Pancreas (tissue), 10 donors: ENCODE measurements at regions not wholly inside any gene's neighbourhood (a gene's known extent, or its start where the extent isn't known, plus 50 kb on each side); places are given as distances from the start of the nearest gene placed in this dataset.
"Not testable (repeated sequence)": the region's sequence is repeated elsewhere in the genome, so short reads cannot be mapped to it uniquely, and the experiment has no call there.

Experiments
- ATAC-seq, 4 donors: fragments of 200-7000 bp; cut with Tn5 transposase; one replicate each; pipeline versions ENCODE4 v1.8.0 to v1.9.1; 2020; ENCODE audit warnings: mild to moderate bottlenecking in 4 of 4, moderate library complexity in 4 of 4
- DNase-seq, 6 donors: peaks; one replicate each; pipeline ENCODE4 v3.0.0-alpha.2; 2020
- FAIRE-seq: peaks from 2 replicates; lab custom pipeline; 2012; peaks lifted over from hg19 to GRCh38; lab: Jason Lieb, UNC
- H3K27ac ChIP-seq, 4 donors: fragments of 200-600 bp; sonication (generic); 1 replicate in 3 of 4; 2 replicates in 1 of 4; pipeline versions ENCODE4 v1.5.0 to v1.8.0; 2020
- H3K27me3 ChIP-seq, 4 donors: fragments of 200-600 bp; one replicate each; pipeline ENCODE4 v1.8.0; 2021
- H3K36me3 ChIP-seq, 3 donors: fragments of 200-600 bp; sonication (generic) in 1 of 3; one replicate each; pipeline versions ENCODE4 v1.5.0 to v1.8.0; 2020 to 2021
- H3K4me1 ChIP-seq, 3 donors: fragments of 200-600 bp; one replicate each; pipeline ENCODE4 v1.8.0; 2021
- H3K4me3 ChIP-seq, 4 donors: fragments of 200-600 bp; sonication (generic) in 2 of 4; one replicate each; pipeline versions ENCODE4 v1.5.0 to v1.8.0; 2020 to 2021
- H3K9me3 ChIP-seq, 4 donors: fragments of 200-600 bp; one replicate each; pipeline ENCODE4 v1.8.0; 2021
- CTCF ChIP-seq, 4 donors: fragments of 200-600 bp; sonication (generic) in 3 of 4; IDR thresholded peaks; one replicate each; pipeline versions ENCODE4 v1.5.0 to v1.8.0; 2021; ENCODE audit warnings: antibody characterized with exemption in 4 of 4
- WGBS, 2 donors: extraction: QIAGEN DNeasy Blood & Tissue Kit; methylation state at CpG; one replicate each; pipeline ENCODE4 v1.1.7; 2013; 5-methylcytosine and 5-hydroxymethylcytosine counted together
- intact Hi-C, 3 donors: fragments of 100-400 bp; cut with DNase I; formaldehyde crosslinking; loops; one replicate each; pipeline versions ENCODE4 v1.11.1 to v1.14.2; 2022
- donor health status: healthy with polysubstance abuse.
- donor health status: DM: no; HTN: no; CAD: no; lungs with moderate emphysema.
- donor health status: DM: no; HTN: no; CAD: no.
- donor health status: control.
- donor health status: control.
- donor health status: Bipolar disorder and iron deficiency.
- donor health status: DM: yes; HTN: yes; CAD: no.
- donor health status: DM: no; HTN: no; CAD: no.
- donor health status: DM: no; HTN: no; CAD: no.
- donor health status: DM: yes; HTN: yes; CAD: no.

- Histone ChIP-seq H3K27ac (no peak overlapping the region), H3K9me3 (no peaks in the 10 kb centered on the region), H3K36me3 (no peaks in the 10 kb centered on the region), H3K4me3 (no peak overlapping the region), H3K27me3 (no peaks in the 10 kb centered on the region), H3K4me1 (no peaks in the 10 kb centered on the region)
- FAIRE-seq (no peak), DNase-seq (no peak), ATAC-seq (no peak)
- intact Hi-C loops = no loop called here
- TF ChIP-seq CTCF (IDR thresholded peaks at IDR 0.05) = no peak
Observed at GRCh38 chr5:118336468-118336867, 651.9 kb downstream of the DTWD2 start.

GRCh38 chr5:118327389-118327788, 661.0 kb downstream of the DTWD2 start:
- no peaks in the 10 kb centered on the region for H3K36me3 ChIP-seq
- no peaks in the 10 kb centered on the region for H3K27me3 ChIP-seq
- no peaks in the 10 kb centered on the region for H3K9me3 ChIP-seq
- intact Hi-C loops = no loop called here
- no peak overlapping the region for H3K27ac ChIP-seq
- no peak for DNase-seq
- H3K4me3 ChIP-seq = no peak overlapping the region
- no peak for TF ChIP-seq CTCF (IDR thresholded peaks at IDR 0.05)
- WGBS, 2 donors = 77 to 80% methylated on average over 3 of the region's 3 CpGs
- no peaks in the 10 kb centered on the region for H3K4me1 ChIP-seq
- ATAC-seq = peak in 1 of 4 donors; percentile 42
- FAIRE-seq = no peak

GRCh38 chr5:118326481-118327045, 661.8 kb downstream of the DTWD2 start:
- TF ChIP-seq CTCF (IDR thresholded peaks at IDR 0.05) = no peak
- H3K36me3 ChIP-seq = no peaks in the 10 kb centered on the region
- DNase-seq (no peak), FAIRE-seq (no peak), ATAC-seq (peak in 3 of 4 donors; percentile 11 to 42 (median 12))
- no peak overlapping the region for H3K27ac ChIP-seq
- H3K27me3 ChIP-seq = no peaks in the 10 kb centered on the region
- whole genome bisulfite sequencing, 2 donors = 49 to 54% methylated on average over 5 of the region's 5 CpGs
- intact Hi-C loops = no loop called here
- no peaks in the 10 kb centered on the region for H3K9me3 ChIP-seq
- H3K4me1 ChIP-seq = no peaks in the 10 kb centered on the region
- no peak overlapping the region for H3K4me3 ChIP-seq

DNA sequence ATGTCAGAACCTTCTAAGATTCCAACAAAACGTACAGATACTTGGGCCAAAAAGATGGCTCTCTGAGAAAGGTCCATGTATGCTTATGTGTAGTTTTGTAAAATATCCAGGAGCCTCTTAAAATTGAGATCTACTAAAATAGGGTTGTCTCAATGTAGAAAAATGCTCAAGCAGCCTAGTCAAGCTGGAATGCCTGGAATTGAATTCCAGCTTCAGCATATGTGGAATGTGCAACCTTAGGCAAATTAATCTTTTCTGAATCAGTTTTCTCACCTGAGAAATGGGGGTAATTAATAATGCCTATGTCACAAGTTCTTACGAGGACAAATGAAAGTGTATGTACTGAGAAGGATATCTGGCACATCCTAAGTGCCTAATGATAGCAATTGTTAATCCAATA, 662.4 kb downstream of the DTWD2 start:
- no peak for ATAC-seq
- Histone ChIP-seq H3K36me3 (no peaks in the 10 kb centered on the region), H3K27ac (no peak overlapping the region), H3K9me3 (no peaks in the 10 kb centered on the region), H3K27me3 (no peaks in the 10 kb centered on the region), H3K4me3 (no peak overlapping the region), H3K4me1 (no peaks in the 10 kb centered on the region)
- DNase-seq = no peak
- no peak for TF ChIP-seq CTCF (IDR thresholded peaks at IDR 0.05)
- no peak for FAIRE-seq
- intact Hi-C loops = no loop called here
- WGBS, 2 donors = 19 to 25% methylated on average over 2 of the region's 2 CpGs

DNA sequence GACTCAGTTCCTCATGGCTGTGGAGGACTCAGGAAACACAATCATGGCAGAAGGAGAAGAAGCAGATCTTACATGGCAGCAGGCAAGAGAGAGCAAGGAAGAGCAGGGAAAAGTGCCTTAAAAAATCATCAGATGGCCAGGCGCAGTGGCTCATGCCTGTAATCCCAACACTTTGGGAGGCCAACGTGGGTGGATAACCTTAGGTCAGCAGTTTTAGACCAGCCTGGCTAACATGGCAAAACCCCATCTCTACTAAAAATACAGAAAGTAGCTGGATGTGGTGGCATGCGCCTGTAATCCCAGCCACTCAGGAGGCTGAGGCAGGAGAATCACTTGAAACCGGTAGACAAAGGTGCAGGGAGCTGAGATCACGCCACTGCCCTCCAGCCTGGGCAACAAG, 664.6 kb downstream of the DTWD2 start:
- FAIRE-seq, DNase-seq, H3K27me3 ChIP-seq, H3K36me3 ChIP-seq, H3K27ac ChIP-seq, H3K4me3 ChIP-seq, intact Hi-C loops, H3K4me1 ChIP-seq, H3K9me3 ChIP-seq, ATAC-seq: not testable (repeated sequence)
- WGBS, 2 donors = 86 to 90% methylated on average over 5 of the region's 5 CpGs
